ENCODE measurements at regions not wholly inside any gene's neighbourhood (a gene's known extent, or its start where the extent isn't known, plus 50 kb on each side); places are given as distances from the start of the nearest gene placed in this dataset.

DNA sequence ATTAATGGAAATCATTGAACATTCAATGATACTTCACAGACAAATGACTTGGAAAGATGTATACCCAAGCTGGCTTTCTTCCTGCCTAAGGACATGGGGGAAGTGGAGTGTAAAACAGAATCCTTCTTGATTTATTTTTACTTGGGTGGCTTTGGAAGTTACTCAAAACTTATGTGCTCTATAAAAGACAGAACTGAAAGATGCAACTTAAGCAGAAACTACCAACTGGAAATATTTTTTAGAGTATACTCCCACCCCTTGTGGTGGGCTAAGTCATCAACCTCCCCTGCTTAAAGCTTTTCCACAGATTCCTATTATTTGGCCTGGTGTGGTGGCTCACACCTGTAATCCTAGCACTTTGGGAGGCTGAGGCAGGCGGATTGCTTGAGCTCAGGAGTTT lies 126.0 kb upstream of the ATP2B1 start:
- Histone ChIP-seq H3K27ac (ENCODE audit: low read depth in 1 of 2, low read length in 1 of 2) (no peak overlapping the region), H3K4me1 (ENCODE audit: control insufficient read depth in 5 of 5, insufficient read depth in 5 of 5, low read length in 5 of 5) (no peaks in the 10 kb centered on the region), H3K4me3 (no peak overlapping the region), H3K36me3 (ENCODE audit: control insufficient read depth in 4 of 4, insufficient read depth in 4 of 4, low read length in 4 of 4) (no peaks in the 10 kb centered on the region), H3K9me3 (ENCODE audit: control insufficient read depth in 4 of 4, insufficient read depth in 3 of 4, low read length in 3 of 4) (no peaks in the 10 kb centered on the region), H3K27me3 (ENCODE audit: control insufficient read depth in 3 of 3, insufficient read depth in 3 of 3, low read length in 2 of 3) (no peaks in the 10 kb centered on the region), H3K9ac (ENCODE audit: insufficient read depth in 1 of 2, low read length in 2 of 2) (no peak overlapping the region)
- DNase-seq = no peak
- 93 to 100% methylated on average over 1 of the region's 1 CpG for WGBS, 2 donors
- no peak for ATAC-seq (ENCODE audit: insufficient read depth, low FRiP score)
- TF ChIP-seq, protein P1, sequence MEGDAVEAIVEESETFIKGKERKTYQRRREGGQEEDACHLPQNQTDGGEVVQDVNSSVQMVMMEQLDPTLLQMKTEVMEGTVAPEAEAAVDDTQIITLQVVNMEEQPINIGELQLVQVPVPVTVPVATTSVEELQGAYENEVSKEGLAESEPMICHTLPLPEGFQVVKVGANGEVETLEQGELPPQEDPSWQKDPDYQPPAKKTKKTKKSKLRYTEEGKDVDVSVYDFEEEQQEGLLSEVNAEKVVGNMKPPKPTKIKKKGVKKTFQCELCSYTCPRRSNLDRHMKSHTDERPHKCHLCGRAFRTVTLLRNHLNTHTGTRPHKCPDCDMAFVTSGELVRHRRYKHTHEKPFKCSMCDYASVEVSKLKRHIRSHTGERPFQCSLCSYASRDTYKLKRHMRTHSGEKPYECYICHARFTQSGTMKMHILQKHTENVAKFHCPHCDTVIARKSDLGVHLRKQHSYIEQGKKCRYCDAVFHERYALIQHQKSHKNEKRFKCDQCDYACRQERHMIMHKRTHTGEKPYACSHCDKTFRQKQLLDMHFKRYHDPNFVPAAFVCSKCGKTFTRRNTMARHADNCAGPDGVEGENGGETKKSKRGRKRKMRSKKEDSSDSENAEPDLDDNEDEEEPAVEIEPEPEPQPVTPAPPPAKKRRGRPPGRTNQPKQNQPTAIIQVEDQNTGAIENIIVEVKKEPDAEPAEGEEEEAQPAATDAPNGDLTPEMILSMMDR (IDR thresholded peaks at IDR 0.05; ENCODE audit: control extremely low read depth, extremely low read depth) = no peak

DNA sequence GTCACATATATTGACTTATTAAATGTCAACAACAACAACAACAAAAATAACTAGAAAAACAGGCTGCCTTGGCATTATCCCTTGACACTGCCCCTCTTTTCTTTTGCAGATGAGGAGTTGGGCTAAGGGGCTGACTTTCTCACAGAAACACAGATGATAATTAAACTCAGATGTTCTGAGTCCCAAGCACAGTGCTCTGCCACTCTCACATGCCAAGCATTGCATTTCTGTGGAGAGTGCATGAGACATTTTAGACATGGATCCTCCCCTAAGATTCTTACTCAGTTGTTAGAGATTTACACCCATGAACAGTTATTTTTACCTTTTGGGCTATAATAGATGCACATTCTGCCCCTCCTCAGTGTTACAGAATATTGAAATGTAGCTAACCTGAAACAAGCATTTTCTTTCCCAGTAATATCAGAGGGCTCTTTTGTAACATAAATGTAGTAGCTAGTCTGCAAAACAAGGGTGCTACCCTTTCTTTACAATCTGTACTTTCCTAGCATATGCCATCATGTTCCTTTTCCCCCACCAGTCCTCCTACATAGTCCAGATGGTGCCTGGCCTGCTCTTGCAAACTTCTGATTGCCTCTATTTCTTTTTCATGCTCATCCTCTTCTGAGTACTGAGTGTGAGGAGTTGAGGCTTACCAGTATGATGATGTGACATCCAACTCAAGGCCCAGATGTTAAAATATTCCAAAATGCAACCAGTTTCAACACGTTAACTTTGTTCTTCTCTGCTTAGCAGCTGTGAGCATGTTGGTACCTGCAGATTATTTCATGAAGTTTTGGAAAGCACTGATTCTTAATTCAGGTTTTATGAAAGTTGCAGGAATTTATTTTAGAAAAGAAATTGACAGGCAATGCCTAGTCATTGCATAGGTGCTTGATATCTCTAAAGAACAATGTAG lies 125.0 kb upstream of the ATP2B1 start:
- H3K4me3 ChIP-seq = no peak overlapping the region
- H3K9ac ChIP-seq (ENCODE audit: insufficient read depth in 1 of 2, low read length in 2 of 2) = no peak overlapping the region
- peaks cover 0 to 3% (median 0%) of the 10 kb centered on the region in 4 donors for H3K9me3 ChIP-seq (ENCODE audit: control insufficient read depth in 4 of 4, insufficient read depth in 3 of 4, low read length in 3 of 4)
- 93 to 94% methylated on average over 1 of the region's 1 CpG for WGBS, 2 donors
- ATAC-seq (ENCODE audit: insufficient read depth, low FRiP score) (no peak), DNase-seq (no peak)
- H3K27ac ChIP-seq (ENCODE audit: low read depth in 1 of 2, low read length in 1 of 2) = no peak overlapping the region
- TF ChIP-seq, protein P1 (IDR thresholded peaks at IDR 0.05; ENCODE audit: control extremely low read depth, extremely low read depth) = no peak
- no peaks in the 10 kb centered on the region for H3K27me3 ChIP-seq (ENCODE audit: control insufficient read depth in 3 of 3, insufficient read depth in 3 of 3, low read length in 2 of 3)
- H3K36me3 ChIP-seq (ENCODE audit: control insufficient read depth in 4 of 4, insufficient read depth in 4 of 4, low read length in 4 of 4) = no peaks in the 10 kb centered on the region
- H3K4me1 ChIP-seq (ENCODE audit: control insufficient read depth in 5 of 5, insufficient read depth in 5 of 5, low read length in 5 of 5) = no peaks in the 10 kb centered on the region

GRCh38 chr12:89832336-89832735 lies 123.7 kb upstream of the ATP2B1 start:
- ATAC-seq (ENCODE audit: insufficient read depth, low FRiP score) (no peak), DNase-seq (no peak)
- H3K9ac ChIP-seq (ENCODE audit: insufficient read depth in 1 of 2, low read length in 2 of 2) = no peak overlapping the region
- no peak overlapping the region for H3K27ac ChIP-seq (ENCODE audit: low read depth in 1 of 2, low read length in 1 of 2)
- 90 to 94% methylated on average over 2 of the region's 2 CpGs for WGBS, 2 donors
- H3K4me1 ChIP-seq (ENCODE audit: control insufficient read depth in 5 of 5, insufficient read depth in 5 of 5, low read length in 5 of 5) = no peaks in the 10 kb centered on the region
- H3K4me3 ChIP-seq = no peak overlapping the region
- no peaks in the 10 kb centered on the region for H3K36me3 ChIP-seq (ENCODE audit: control insufficient read depth in 4 of 4, insufficient read depth in 4 of 4, low read length in 4 of 4)
- peaks cover 0 to 3% (median 0%) of the 10 kb centered on the region in 4 donors for H3K9me3 ChIP-seq (ENCODE audit: control insufficient read depth in 4 of 4, insufficient read depth in 3 of 4, low read length in 3 of 4)
- no peaks in the 10 kb centered on the region for H3K27me3 ChIP-seq (ENCODE audit: control insufficient read depth in 3 of 3, insufficient read depth in 3 of 3, low read length in 2 of 3)
- TF ChIP-seq, protein P1 (IDR thresholded peaks at IDR 0.05; ENCODE audit: control extremely low read depth, extremely low read depth) = no peak

Measured in lung (tissue), 11 donors.